Neural progenitor cell (in vitro differentiated cells): ENCODE measurements at regions not wholly inside any gene's neighbourhood (a gene's known extent, or its start where the extent isn't known, plus 50 kb on each side); places are given as distances from the start of the nearest gene placed in this dataset.

Experiments
- DNase-seq: peaks from one replicate; pipeline ENCODE4 v3.0.0-alpha.2; 2016; ENCODE audit warnings: low spot score
- H2AFZ ChIP-seq: fragments of 200-600 bp; sonication (generic); replicated peaks from 2 replicates; pipeline ENCODE4 v1.6.1; 2016; ENCODE audit warnings: antibody characterized with exemption
- H3F3A ChIP-seq: fragments of 200-600 bp; sonication (generic); 2 replicates; pipeline ENCODE4 v1.6.1; 2016; ENCODE audit warnings: antibody characterized with exemption, low read depth
- H3K27ac ChIP-seq: fragments of 200-600 bp; sonication (generic); 2 replicates; pipeline ENCODE4 v1.5.1; 2016; ENCODE audit warnings: mild to moderate bottlenecking
- H3K27me3 ChIP-seq: fragments of 200-600 bp; sonication (generic); 2 replicates; pipeline ENCODE4 v1.6.1; 2016; ENCODE audit warnings: mild to moderate bottlenecking, moderate library complexity
- H3K36me3 ChIP-seq: fragments of 200-600 bp; sonication (generic); 2 replicates; pipeline ENCODE4 v1.5.1; 2016
- H3K4me1 ChIP-seq: fragments of 200-600 bp; sonication (generic); 2 replicates; pipeline ENCODE4 v1.6.1; 2016; ENCODE audit warnings: mixed run types
- H3K4me2 ChIP-seq: fragments of 200-600 bp; sonication (generic); 2 replicates; pipeline ENCODE4 v1.6.1; 2016
- H3K4me3 ChIP-seq: fragments of 200-600 bp; sonication (generic); 2 replicates; pipeline ENCODE4 v1.5.1; 2016
- H3K79me2 ChIP-seq: fragments of 200-600 bp; sonication (generic); 2 replicates; pipeline ENCODE4 v1.6.1; 2016; ENCODE audit warnings: low read depth
- H3K9ac ChIP-seq: fragments of 200-600 bp; sonication (generic); 2 replicates; pipeline ENCODE4 v1.6.1; 2016
- H3K9me3 ChIP-seq: fragments of 200-600 bp; sonication (generic); 2 replicates; pipeline ENCODE4 v1.5.1; 2016; ENCODE audit warnings: low read depth
- H4K20me1 ChIP-seq: fragments of 200-600 bp; sonication (generic); 2 replicates; pipeline ENCODE4 v1.6.1; 2016; ENCODE audit warnings: low read depth
- H3K27ac Mint-ChIP-seq: 3 replicates; pipeline ENCODE4 v1.8.0; 2021; ENCODE audit warnings: mixed read lengths
- H3K27me3 Mint-ChIP-seq: 2 replicates; pipeline ENCODE4 v1.8.0; 2022; ENCODE audit warnings: low read depth, mild to moderate bottlenecking, inconsistent platforms, moderate library complexity, mixed read lengths; ENCODE audit not compliant: insufficient read depth
- H3K36me3 Mint-ChIP-seq: 3 replicates; pipeline ENCODE4 v1.8.0; 2021; ENCODE audit warnings: mixed read lengths
- H3K4me1 Mint-ChIP-seq: 3 replicates; pipeline ENCODE4 v1.8.0; 2021; ENCODE audit warnings: mixed read lengths
- H3K4me3 Mint-ChIP-seq: 3 replicates; pipeline ENCODE4 v1.8.0; 2021; ENCODE audit warnings: mild to moderate bottlenecking, moderate library complexity, mixed read lengths
- H3K9me3 Mint-ChIP-seq: 3 replicates; pipeline ENCODE4 v1.8.0; 2020; ENCODE audit warnings: mixed read lengths
- EZH2 ChIP-seq: fragments of 200-600 bp; sonication (generic); IDR thresholded peaks from 2 replicates; pipeline ENCODE4 v1.6.1; 2017; ENCODE audit warnings: antibody characterized with exemption, mild to moderate bottlenecking, moderate library complexity
- EZH2phosphoT487 ChIP-seq: fragments of 200-600 bp; sonication (generic); IDR thresholded peaks from 2 replicates; pipeline ENCODE4 v1.6.1; 2017; ENCODE audit warnings: antibody characterized with exemption
- TF ChIP-seq, protein P1 (sequence below): fragments of 200-600 bp; sonication (generic); IDR thresholded peaks from 2 replicates; pipeline ENCODE4 v1.5.1; 2017; ENCODE audit warnings: antibody characterized with exemption, mild to moderate bottlenecking

DNA sequence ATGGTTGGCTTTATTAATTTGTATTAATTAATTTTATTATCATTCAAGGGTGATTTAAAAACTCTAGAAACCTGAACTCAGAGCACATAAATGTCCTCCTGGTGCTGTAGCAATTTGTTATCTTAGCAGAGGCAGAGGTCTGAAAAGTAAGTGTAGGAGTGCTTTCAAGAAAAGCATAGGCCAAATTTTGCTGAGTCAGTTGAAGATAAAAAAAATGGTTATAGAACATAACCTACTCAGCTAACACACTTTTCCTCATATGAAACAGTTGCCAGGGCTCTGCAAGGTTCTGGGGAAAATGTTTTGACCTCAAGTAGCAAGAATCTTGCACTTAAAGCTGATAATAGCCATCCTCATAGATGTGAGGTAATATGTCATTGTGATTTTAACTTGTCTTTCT is 53.5 kb upstream of the CHODL start:
- Mint-ChIP-seq H3K27ac (no peak overlapping the region), H3K4me3 (no peak overlapping the region), H3K9me3 (no peaks in the 10 kb centered on the region), H3K36me3 (no peaks in the 10 kb centered on the region), H3K27me3 (no peaks in the 10 kb centered on the region), H3K4me1 (no peaks in the 10 kb centered on the region)
- Histone ChIP-seq H3K9ac (no peak overlapping the region), H3K36me3 (no peaks in the 10 kb centered on the region), H3K27me3 (no peaks in the 10 kb centered on the region), H3K4me2 (no peak overlapping the region), H4K20me1 (no peaks in the 10 kb centered on the region), H3F3A (no peaks in the 10 kb centered on the region), H2AFZ (no peak overlapping the region), H3K79me2 (no peaks in the 10 kb centered on the region), H3K27ac (no peak overlapping the region), H3K4me1 (no peaks in the 10 kb centered on the region), H3K4me3 (no peak overlapping the region), H3K9me3 (no peaks in the 10 kb centered on the region)
- TF ChIP-seq EZH2phosphoT487 = no peak
- TF ChIP-seq EZH2 = no peak
- TF ChIP-seq, protein P1, sequence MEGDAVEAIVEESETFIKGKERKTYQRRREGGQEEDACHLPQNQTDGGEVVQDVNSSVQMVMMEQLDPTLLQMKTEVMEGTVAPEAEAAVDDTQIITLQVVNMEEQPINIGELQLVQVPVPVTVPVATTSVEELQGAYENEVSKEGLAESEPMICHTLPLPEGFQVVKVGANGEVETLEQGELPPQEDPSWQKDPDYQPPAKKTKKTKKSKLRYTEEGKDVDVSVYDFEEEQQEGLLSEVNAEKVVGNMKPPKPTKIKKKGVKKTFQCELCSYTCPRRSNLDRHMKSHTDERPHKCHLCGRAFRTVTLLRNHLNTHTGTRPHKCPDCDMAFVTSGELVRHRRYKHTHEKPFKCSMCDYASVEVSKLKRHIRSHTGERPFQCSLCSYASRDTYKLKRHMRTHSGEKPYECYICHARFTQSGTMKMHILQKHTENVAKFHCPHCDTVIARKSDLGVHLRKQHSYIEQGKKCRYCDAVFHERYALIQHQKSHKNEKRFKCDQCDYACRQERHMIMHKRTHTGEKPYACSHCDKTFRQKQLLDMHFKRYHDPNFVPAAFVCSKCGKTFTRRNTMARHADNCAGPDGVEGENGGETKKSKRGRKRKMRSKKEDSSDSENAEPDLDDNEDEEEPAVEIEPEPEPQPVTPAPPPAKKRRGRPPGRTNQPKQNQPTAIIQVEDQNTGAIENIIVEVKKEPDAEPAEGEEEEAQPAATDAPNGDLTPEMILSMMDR = no peak
- DNase-seq = no peak

DNA sequence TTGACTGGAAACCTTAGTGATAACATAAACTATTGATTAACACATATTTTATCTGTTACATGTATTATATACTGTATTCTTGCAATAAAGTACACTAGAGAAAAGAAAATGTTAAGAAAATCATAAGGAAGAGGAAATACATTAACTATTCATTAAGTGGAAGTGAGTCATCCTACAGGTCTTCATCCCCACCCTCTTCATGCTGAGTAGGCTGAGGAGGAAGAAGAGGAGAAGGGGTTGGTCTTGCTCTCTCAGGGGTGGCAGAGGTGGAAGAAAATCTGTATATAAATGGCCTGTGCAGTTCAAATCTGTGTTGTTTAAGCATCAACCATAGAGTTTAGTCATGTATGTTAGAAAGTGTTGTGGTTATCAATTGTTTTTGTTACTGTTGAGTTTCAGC is 66.1 kb upstream of the CHODL start:
- Histone ChIP-seq H3K36me3 (no peaks in the 10 kb centered on the region), H3K4me3 (no peak overlapping the region), H3K9ac (no peak overlapping the region), H3F3A (no peaks in the 10 kb centered on the region), H3K27me3 (no peaks in the 10 kb centered on the region), H2AFZ (no peak overlapping the region), H4K20me1 (no peaks in the 10 kb centered on the region), H3K27ac (no peak overlapping the region), H3K9me3 (no peaks in the 10 kb centered on the region), H3K4me2 (no peak overlapping the region), H3K79me2 (no peaks in the 10 kb centered on the region), H3K4me1 (no peaks in the 10 kb centered on the region)
- Mint-ChIP-seq H3K4me1 (no peaks in the 10 kb centered on the region), H3K36me3 (no peaks in the 10 kb centered on the region), H3K4me3 (no peak overlapping the region), H3K27me3 (no peaks in the 10 kb centered on the region), H3K9me3 (peaks cover 2% of the 10 kb centered on the region), H3K27ac (no peak overlapping the region)
- no peak for TF ChIP-seq EZH2phosphoT487
- TF ChIP-seq EZH2 = no peak
- TF ChIP-seq, protein P1 = no peak
- no peak for DNase-seq

DNA sequence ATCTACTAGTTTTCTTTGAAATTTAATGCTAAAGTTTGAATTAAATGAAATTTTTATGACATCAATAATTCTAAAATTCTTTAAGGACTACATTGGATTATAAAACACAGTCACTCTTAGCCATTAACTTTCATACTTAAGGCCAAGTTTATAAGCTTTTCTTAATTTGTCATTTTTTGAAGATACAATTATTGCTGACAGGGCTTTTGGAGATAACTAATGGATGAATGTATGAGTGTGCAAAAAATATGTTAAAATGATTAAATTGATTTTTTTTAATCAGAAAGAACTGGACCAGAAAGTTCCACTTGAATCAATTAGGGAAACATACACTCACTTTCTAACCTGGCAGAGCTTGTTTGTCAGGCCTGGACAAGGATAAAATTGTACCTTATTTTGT is 70.3 kb upstream of the CHODL start:
- H3K27me3 ChIP-seq = no peaks in the 10 kb centered on the region
- no peaks in the 10 kb centered on the region for H3K36me3 ChIP-seq
- no peak overlapping the region for H3K4me3 ChIP-seq
- Mint-ChIP-seq H3K4me3 (no peak overlapping the region), H3K27me3 (no peaks in the 10 kb centered on the region), H3K27ac (no peak overlapping the region), H3K36me3 (no peaks in the 10 kb centered on the region), H3K9me3 (no peaks in the 10 kb centered on the region), H3K4me1 (no peaks in the 10 kb centered on the region)
- no peak overlapping the region for H3K27ac ChIP-seq
- no peak overlapping the region for H2AFZ ChIP-seq
- H3K9me3 ChIP-seq = no peaks in the 10 kb centered on the region
- no peaks in the 10 kb centered on the region for H3K79me2 ChIP-seq
- TF ChIP-seq, protein P1 = no peak
- no peak for TF ChIP-seq EZH2phosphoT487
- no peak for TF ChIP-seq EZH2
- no peak overlapping the region for H3K9ac ChIP-seq
- no peak overlapping the region for H3K4me2 ChIP-seq
- no peaks in the 10 kb centered on the region for H3K4me1 ChIP-seq
- DNase-seq = no peak
- no peaks in the 10 kb centered on the region for H4K20me1 ChIP-seq
- H3F3A ChIP-seq = no peaks in the 10 kb centered on the region

DNA sequence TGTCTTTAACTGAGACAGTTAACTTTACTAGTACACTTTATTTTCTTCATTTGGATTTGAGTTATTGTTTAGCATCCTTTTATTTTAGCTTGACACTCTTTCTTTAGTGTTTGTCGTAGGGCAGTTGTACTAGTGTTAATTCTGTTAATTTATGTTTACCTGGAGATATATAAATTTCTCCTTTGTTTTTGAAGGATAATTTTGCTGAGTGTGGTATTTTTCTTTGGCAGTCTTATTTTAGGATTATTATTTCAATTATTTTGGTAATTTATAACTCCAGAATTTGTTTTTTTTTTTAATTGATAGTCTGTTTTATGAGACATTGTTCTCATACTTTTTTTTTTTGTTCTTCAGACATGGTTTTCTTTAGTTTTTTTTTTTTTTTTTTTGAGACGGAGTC is 73.8 kb upstream of the CHODL start:
- H3K9me3 ChIP-seq = no peaks in the 10 kb centered on the region
- H3K79me2 ChIP-seq = no peaks in the 10 kb centered on the region
- no peaks in the 10 kb centered on the region for H3K4me1 Mint-ChIP-seq
- no peak overlapping the region for H3K4me3 Mint-ChIP-seq
- H3K4me1 ChIP-seq = no peaks in the 10 kb centered on the region
- peaks cover 3% of the 10 kb centered on the region for H3K36me3 ChIP-seq
- TF ChIP-seq EZH2 (no peak), EZH2phosphoT487 (no peak)
- TF ChIP-seq, protein P1 = no peak
- H3K9me3 Mint-ChIP-seq = no peaks in the 10 kb centered on the region
- H3K9ac ChIP-seq = no peak overlapping the region
- no peak overlapping the region for H2AFZ ChIP-seq
- no peak overlapping the region for H3K27ac Mint-ChIP-seq
- no peaks in the 10 kb centered on the region for H4K20me1 ChIP-seq
- no peak overlapping the region for H3K4me3 ChIP-seq
- H3K27ac ChIP-seq = no peak overlapping the region
- H3K4me2 ChIP-seq = no peak overlapping the region
- DNase-seq = no peak
- no peaks in the 10 kb centered on the region for H3K36me3 Mint-ChIP-seq
- no peaks in the 10 kb centered on the region for H3K27me3 Mint-ChIP-seq
- no peaks in the 10 kb centered on the region for H3K27me3 ChIP-seq
- no peaks in the 10 kb centered on the region for H3F3A ChIP-seq
